VCaP (cell line): ENCODE measurements at regions not wholly inside any gene's neighbourhood (a gene's known extent, or its start where the extent isn't known, plus 50 kb on each side); places are given as distances from the start of the nearest gene placed in this dataset.
"Not testable (repeated sequence)": the region's sequence is repeated elsewhere in the genome, so short reads cannot be mapped to it uniquely, and the experiment has no call there.

Experiments
- H3K27ac ChIP-seq: fragments of 450-650 bp; 2 replicates; pipeline ENCODE4 v1.5.1; 2017
- CTCF ChIP-seq: fragments of 450-650 bp; conservative IDR thresholded peaks from 2 replicates; pipeline ENCODE4 v1.5.1; 2017; ENCODE audit warnings: mild to moderate bottlenecking, moderate library complexity

- no peak for TF ChIP-seq CTCF
- H3K27ac ChIP-seq, result no peak overlapping the region
Observed at GRCh38 chr5:144035046-144035740, 135.3 kb downstream of the YIPF5 start.

DNA sequence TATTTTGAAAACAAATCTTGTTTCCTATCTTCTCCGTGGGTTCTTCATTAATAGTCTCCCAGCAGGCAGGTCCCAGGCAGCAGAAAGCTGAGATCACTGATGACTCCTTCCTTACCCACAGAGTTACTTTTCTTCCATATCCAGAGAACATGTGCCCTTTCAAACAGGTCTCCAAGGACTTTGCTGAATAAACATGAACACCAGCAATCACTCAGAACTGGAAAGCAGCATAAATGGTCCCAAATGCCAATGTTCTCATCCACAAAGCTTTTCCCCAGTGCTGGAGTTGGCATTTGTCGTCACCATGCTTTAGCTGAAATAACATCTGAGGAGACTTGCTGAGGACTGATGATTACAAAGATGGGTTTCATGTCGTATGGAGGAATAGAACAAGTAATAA, 134.0 kb downstream of the YIPF5 start:
- no peak overlapping the region for H3K27ac ChIP-seq
- no peak for TF ChIP-seq CTCF

DNA sequence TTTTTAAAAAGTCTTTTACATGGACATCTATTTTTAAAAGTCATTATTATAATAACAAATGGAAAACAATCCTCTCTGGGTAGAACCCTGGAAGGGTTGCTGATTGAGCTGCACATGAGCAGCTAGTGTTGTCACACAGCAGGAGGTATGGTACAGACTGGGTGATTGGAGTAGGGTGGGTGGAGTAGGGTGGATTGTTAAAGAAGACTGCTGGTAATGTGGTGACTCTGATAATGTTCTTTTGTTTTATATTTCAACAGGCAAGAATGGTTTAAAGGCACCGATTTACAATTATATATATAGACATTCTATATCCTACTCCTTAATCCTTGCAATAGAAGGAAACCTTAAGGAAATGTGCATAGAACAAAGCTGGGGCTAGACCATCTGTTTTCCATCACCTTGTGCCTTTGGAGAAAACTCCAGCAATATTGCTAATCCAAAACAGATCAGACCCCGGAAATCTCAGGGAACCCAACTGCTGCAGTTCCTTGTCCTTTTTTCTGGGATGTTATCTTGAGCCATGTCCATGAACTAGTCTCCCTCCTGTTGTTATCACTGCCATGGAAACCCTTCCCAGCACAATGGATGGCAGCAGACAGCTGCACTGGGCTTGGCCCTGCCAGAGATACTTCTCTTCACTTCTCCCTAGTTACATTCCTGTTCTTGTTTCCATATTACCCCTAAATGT, 129.7 kb downstream of the YIPF5 start:
- H3K27ac ChIP-seq, result no peak overlapping the region
- TF ChIP-seq CTCF, result no peak

- no peak for TF ChIP-seq CTCF
- H3K27ac ChIP-seq, result no peak overlapping the region
Observed at GRCh38 chr5:144042156-144042555, 128.3 kb downstream of the YIPF5 start.

- no peak for TF ChIP-seq CTCF
Observed at GRCh38 chr5:144048259-144048856, 122.1 kb downstream of the YIPF5 start.

DNA sequence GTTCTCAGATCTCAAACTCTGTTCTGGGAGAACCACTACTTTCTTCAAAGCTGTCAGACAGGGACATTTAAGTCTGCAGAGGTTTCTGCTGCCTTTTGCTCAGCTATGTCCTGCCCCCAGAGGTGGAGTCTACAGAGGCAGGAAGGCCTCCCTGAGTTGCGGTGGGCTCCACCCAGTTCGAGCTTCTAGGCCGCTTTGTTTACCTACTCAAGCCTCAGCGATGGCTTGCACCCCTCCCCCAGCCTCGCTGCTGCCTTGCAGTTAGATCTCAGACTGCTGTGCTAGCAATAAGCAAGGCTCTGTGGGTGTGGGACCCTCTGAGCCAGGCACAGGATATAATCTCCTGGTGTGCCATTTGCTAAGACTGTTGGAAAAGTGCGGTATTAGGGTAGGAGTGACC, 115.1 kb downstream of the YIPF5 start:
- not testable (repeated sequence) for H3K27ac ChIP-seq

More at GRCh38 chr5:144048259-144048856, 122.1 kb downstream of the YIPF5 start:
- H3K27ac ChIP-seq, result no peak overlapping the region

- not testable (repeated sequence) for H3K27ac ChIP-seq
Observed at GRCh38 chr5:144060091-144060490, 110.4 kb downstream of the YIPF5 start.

DNA sequence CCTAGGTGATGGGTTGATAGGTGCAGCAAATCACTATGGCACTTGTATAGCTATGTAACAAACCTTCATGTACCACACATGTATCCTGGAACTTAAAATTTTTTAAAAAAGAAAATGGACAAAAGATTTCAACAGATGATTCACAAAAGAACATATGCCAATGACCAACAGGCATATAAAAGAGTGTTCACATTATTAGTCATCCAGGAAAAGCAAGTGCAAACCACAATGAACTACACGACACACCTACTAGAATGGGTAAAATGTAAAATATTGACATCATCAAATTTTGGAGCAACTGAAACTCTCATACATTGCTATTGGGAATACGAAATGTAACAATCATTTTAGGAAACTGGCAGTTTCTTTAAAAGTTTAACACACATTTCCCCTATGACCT, 109.9 kb downstream of the YIPF5 start:
- no peak for TF ChIP-seq CTCF

More for the DNA sequence above, 109.9 kb downstream of the YIPF5 start:
- H3K27ac ChIP-seq, result no peak overlapping the region
